Fibroblast of lung (primary cell): ENCODE measurements at regions not wholly inside any gene's neighbourhood (a gene's known extent, or its start where the extent isn't known, plus 50 kb on each side); places are given as distances from the start of the nearest gene placed in this dataset.

ENCODE experiments used
- DNase-seq, 2 donors: peaks; one replicate each; pipeline versions ENCODE4 v3.0.0 to v3.0.0-alpha.2; 2010; ENCODE audit warnings: low read depth in 2 of 2
- H2AFZ ChIP-seq: 2 replicates; pipeline ENCODE4 v1.5.1; 2012; ENCODE audit warnings: low read length, control low read depth, inconsistent platforms
- H3K27ac ChIP-seq: 2 replicates; pipeline ENCODE4 v1.5.1; 2011; ENCODE audit warnings: low read length, control low read depth; ENCODE audit not compliant: insufficient read depth
- H3K27me3 ChIP-seq: 2 replicates; pipeline ENCODE4 v1.5.1; 2011; ENCODE audit warnings: mild to moderate bottlenecking, low read length; ENCODE audit not compliant: control insufficient read depth, insufficient read depth
- H3K36me3 ChIP-seq: 2 replicates; pipeline ENCODE4 v1.5.1; 2011; ENCODE audit warnings: low read length; ENCODE audit not compliant: control insufficient read depth, insufficient read depth
- H3K4me1 ChIP-seq: 2 replicates; pipeline ENCODE4 v1.5.1; 2011; ENCODE audit warnings: low read length; ENCODE audit not compliant: control insufficient read depth, insufficient read depth; ENCODE audit errors: extremely low read depth
- H3K4me2 ChIP-seq: 2 replicates; pipeline ENCODE4 v1.5.1; 2011; ENCODE audit warnings: low read length, control low read depth; ENCODE audit not compliant: insufficient read depth; ENCODE audit errors: extremely low read depth
- H3K4me3 ChIP-seq, 4 experiments: fragments of 200-600 bp in 1 of 4; sonication (generic) in 1 of 4; replicated peaks in 1 of 4; 2 replicates each; pipeline ENCODE4 v1.5.1; 2011 to 2016; ENCODE audit warnings: low read length in 4 of 4, low read depth in 3 of 4, mild to moderate bottlenecking in 3 of 4, control low read depth in 2 of 4, inconsistent platforms in 1 of 4, mixed read lengths in 1 of 4; ENCODE audit not compliant: insufficient read depth in 1 of 4; ENCODE audit errors: control extremely low read depth in 1 of 4
- H3K79me2 ChIP-seq: 2 replicates; pipeline ENCODE4 v1.5.1; 2012; ENCODE audit warnings: mild to moderate bottlenecking, low read length, inconsistent platforms; ENCODE audit not compliant: control insufficient read depth, insufficient read depth
- H3K9ac ChIP-seq: 2 replicates; pipeline ENCODE4 v1.5.1; 2011; ENCODE audit warnings: mild to moderate bottlenecking, low read length, control low read depth; ENCODE audit not compliant: insufficient read depth
- H3K9me3 ChIP-seq: 2 replicates; pipeline ENCODE4 v1.5.1; 2012; ENCODE audit warnings: low read depth, low read length; ENCODE audit not compliant: control insufficient read depth, insufficient read depth
- H4K20me1 ChIP-seq: 2 replicates; pipeline ENCODE4 v1.5.1; 2011; ENCODE audit warnings: low read length; ENCODE audit not compliant: control insufficient read depth, insufficient read depth; ENCODE audit errors: extremely low read depth
- EZH2 ChIP-seq: IDR thresholded peaks from 2 replicates; pipeline ENCODE4 v1.5.1; 2012; ENCODE audit warnings: low read length, control low read depth, mild to moderate bottlenecking; ENCODE audit errors: missing control alignments
- TF ChIP-seq, protein P1 (sequence below), 2 donors: IDR thresholded peaks in 1 of 2; conservative IDR thresholded peaks in 1 of 2; 1 replicate in 1 of 2; 2 replicates in 1 of 2; pipeline ENCODE4 v1.5.1; 2011 to 2012; ENCODE audit warnings: low read length in 2 of 2, control low read depth in 1 of 2, inconsistent platforms in 1 of 2, low read depth in 1 of 2, mild to moderate bottlenecking in 1 of 2

DNA sequence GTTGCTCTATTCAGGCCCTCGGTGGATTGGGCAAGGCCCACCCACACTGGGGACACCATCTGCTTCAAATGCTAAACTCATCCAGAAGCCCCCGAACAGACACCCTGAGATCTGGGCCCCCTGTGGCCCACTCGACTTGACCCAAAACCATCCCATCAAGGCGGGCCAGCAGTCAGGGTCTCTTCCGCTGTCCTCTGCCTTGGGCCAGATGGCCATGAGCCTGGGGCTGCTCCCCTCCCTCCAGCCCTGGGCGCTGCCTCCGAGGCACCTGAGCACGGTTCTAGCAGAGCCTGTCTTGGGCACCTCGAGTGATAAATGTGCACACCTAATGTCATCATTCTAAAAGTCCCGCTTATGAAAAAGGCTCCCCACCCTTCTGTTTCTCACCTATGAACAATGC, 449.4 kb downstream of the TCERG1L start:
- Histone ChIP-seq H2AFZ (no peak overlapping the region), H3K9me3 (no peaks in the 10 kb centered on the region), H3K4me2 (no peak overlapping the region), H3K27me3 (no peaks in the 10 kb centered on the region), H3K36me3 (no peaks in the 10 kb centered on the region), H4K20me1 (no peaks in the 10 kb centered on the region), H3K4me3 (no peak overlapping the region), H3K4me1 (no peaks in the 10 kb centered on the region), H3K79me2 (no peaks in the 10 kb centered on the region), H3K9ac (no peak overlapping the region), H3K27ac (no peak overlapping the region)
- no peak for DNase-seq
- no peak for TF ChIP-seq EZH2
- TF ChIP-seq, protein P1, sequence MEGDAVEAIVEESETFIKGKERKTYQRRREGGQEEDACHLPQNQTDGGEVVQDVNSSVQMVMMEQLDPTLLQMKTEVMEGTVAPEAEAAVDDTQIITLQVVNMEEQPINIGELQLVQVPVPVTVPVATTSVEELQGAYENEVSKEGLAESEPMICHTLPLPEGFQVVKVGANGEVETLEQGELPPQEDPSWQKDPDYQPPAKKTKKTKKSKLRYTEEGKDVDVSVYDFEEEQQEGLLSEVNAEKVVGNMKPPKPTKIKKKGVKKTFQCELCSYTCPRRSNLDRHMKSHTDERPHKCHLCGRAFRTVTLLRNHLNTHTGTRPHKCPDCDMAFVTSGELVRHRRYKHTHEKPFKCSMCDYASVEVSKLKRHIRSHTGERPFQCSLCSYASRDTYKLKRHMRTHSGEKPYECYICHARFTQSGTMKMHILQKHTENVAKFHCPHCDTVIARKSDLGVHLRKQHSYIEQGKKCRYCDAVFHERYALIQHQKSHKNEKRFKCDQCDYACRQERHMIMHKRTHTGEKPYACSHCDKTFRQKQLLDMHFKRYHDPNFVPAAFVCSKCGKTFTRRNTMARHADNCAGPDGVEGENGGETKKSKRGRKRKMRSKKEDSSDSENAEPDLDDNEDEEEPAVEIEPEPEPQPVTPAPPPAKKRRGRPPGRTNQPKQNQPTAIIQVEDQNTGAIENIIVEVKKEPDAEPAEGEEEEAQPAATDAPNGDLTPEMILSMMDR (conservative IDR thresholded peaks at IDR 0.05 in 1 of 2, IDR thresholded peaks at IDR 0.05 in 1 of 2; ENCODE audit: low read depth in 1 of 2, low read length in 2 of 2), result no peak

- DNase-seq, result no peak
- H2AFZ ChIP-seq, result no peak overlapping the region
- H3K36me3 ChIP-seq, result no peaks in the 10 kb centered on the region
- H3K4me2 ChIP-seq, result no peak overlapping the region
- no peak overlapping the region for H3K4me3 ChIP-seq
- no peaks in the 10 kb centered on the region for H3K4me1 ChIP-seq
- no peaks in the 10 kb centered on the region for H4K20me1 ChIP-seq
- H3K9ac ChIP-seq, result no peak overlapping the region
- H3K79me2 ChIP-seq, result no peaks in the 10 kb centered on the region
- TF ChIP-seq, protein P1 (conservative IDR thresholded peaks at IDR 0.05 in 1 of 2, IDR thresholded peaks at IDR 0.05 in 1 of 2; ENCODE audit: low read depth in 1 of 2, low read length in 2 of 2), result no peak
- TF ChIP-seq EZH2, result no peak
- no peaks in the 10 kb centered on the region for H3K27me3 ChIP-seq
- H3K27ac ChIP-seq, result no peak overlapping the region
- H3K9me3 ChIP-seq, result no peaks in the 10 kb centered on the region
Observed at GRCh38 chr10:130862626-130863025, 448.9 kb downstream of the TCERG1L start.

GRCh38 chr10:130863044-130863443, 448.5 kb downstream of the TCERG1L start:
- H3K9me3 ChIP-seq, result no peaks in the 10 kb centered on the region
- H3K36me3 ChIP-seq, result no peaks in the 10 kb centered on the region
- H3K4me3 ChIP-seq, result no peak overlapping the region
- no peak overlapping the region for H3K9ac ChIP-seq
- H3K4me2 ChIP-seq, result no peak overlapping the region
- H4K20me1 ChIP-seq, result no peaks in the 10 kb centered on the region
- TF ChIP-seq EZH2, result no peak
- TF ChIP-seq, protein P1 (conservative IDR thresholded peaks at IDR 0.05 in 1 of 2, IDR thresholded peaks at IDR 0.05 in 1 of 2; ENCODE audit: low read depth in 1 of 2, low read length in 2 of 2), result no peak
- H2AFZ ChIP-seq, result no peak overlapping the region
- H3K4me1 ChIP-seq, result no peaks in the 10 kb centered on the region
- no peak overlapping the region for H3K27ac ChIP-seq
- no peak for DNase-seq
- no peaks in the 10 kb centered on the region for H3K79me2 ChIP-seq
- H3K27me3 ChIP-seq, result no peaks in the 10 kb centered on the region
